ENCODE measurements at regions not wholly inside any gene's neighbourhood (a gene's known extent, or its start where the extent isn't known, plus 50 kb on each side); places are given as distances from the start of the nearest gene placed in this dataset.

- no peak overlapping the region for H3K4me3 Mint-ChIP-seq
- H3K27ac Mint-ChIP-seq, result no peak overlapping the region
- ChIA-PET POLR2A (no interaction called here), CTCF (no interaction called here)
- ATAC-seq (no peak), DNase-seq (no peak)
- no peaks in the 10 kb centered on the region for H3K27me3 Mint-ChIP-seq (ENCODE audit: low read depth)
- H3K4me1 Mint-ChIP-seq (ENCODE audit: low read depth), result no peaks in the 10 kb centered on the region
- no peaks in the 10 kb centered on the region for H3K36me3 Mint-ChIP-seq (ENCODE audit: low read depth)
- H3K9me3 Mint-ChIP-seq (ENCODE audit: insufficient read depth), result peaks cover 9% of the 10 kb centered on the region
Measured at GRCh38 chr1:103948526-103948925, 198.8 kb downstream of the AMY1C start.

GRCh38 chr1:103949779-103950178, 200.1 kb downstream of the AMY1C start:
- no peak overlapping the region for H3K27ac Mint-ChIP-seq
- DNase-seq (no peak), ATAC-seq (no peak)
- ChIA-PET CTCF (no interaction called here), POLR2A (no interaction called here)
- peaks cover 10% of the 10 kb centered on the region for H3K9me3 Mint-ChIP-seq (ENCODE audit: insufficient read depth)
- no peak overlapping the region for H3K4me3 Mint-ChIP-seq
- no peaks in the 10 kb centered on the region for H3K27me3 Mint-ChIP-seq (ENCODE audit: low read depth)
- H3K36me3 Mint-ChIP-seq (ENCODE audit: low read depth), result no peaks in the 10 kb centered on the region
- no peaks in the 10 kb centered on the region for H3K4me1 Mint-ChIP-seq (ENCODE audit: low read depth)

- H3K27ac Mint-ChIP-seq, result no peak overlapping the region
- no peaks in the 10 kb centered on the region for H3K36me3 Mint-ChIP-seq (ENCODE audit: low read depth)
- ChIA-PET POLR2A (interaction anchor here (0.6 kb wide), 1 partner anchor 21 kb away, joined by 4 read pairs; no protein-coding TSS in a partner anchor), CTCF (no interaction called here)
- no peaks in the 10 kb centered on the region for H3K27me3 Mint-ChIP-seq (ENCODE audit: low read depth)
- DNase-seq (no peak), ATAC-seq (no peak)
- H3K4me1 Mint-ChIP-seq (ENCODE audit: low read depth), result no peaks in the 10 kb centered on the region
- peaks cover 10% of the 10 kb centered on the region for H3K9me3 Mint-ChIP-seq (ENCODE audit: insufficient read depth)
- no peak overlapping the region for H3K4me3 Mint-ChIP-seq
Measured at GRCh38 chr1:103953386-103953785, 203.7 kb downstream of the AMY1C start.

- ATAC-seq, result no peak
- Mint-ChIP-seq H3K36me3 (ENCODE audit: low read depth) (no peaks in the 10 kb centered on the region), H3K4me3 (no peak overlapping the region), H3K27ac (no peak overlapping the region), H3K27me3 (ENCODE audit: low read depth) (no peaks in the 10 kb centered on the region), H3K9me3 (ENCODE audit: insufficient read depth) (peaks cover 14% of the 10 kb centered on the region), H3K4me1 (ENCODE audit: low read depth) (no peaks in the 10 kb centered on the region)
- ChIA-PET CTCF (no interaction called here), POLR2A (no interaction called here)
- DNase-seq, result no peak
Measured at GRCh38 chr1:103958699-103959098, 209.0 kb downstream of the AMY1C start.

- CTCF ChIA-PET, result no interaction called here
- Mint-ChIP-seq H3K27ac (no peak overlapping the region), H3K4me3 (no peak overlapping the region), H3K36me3 (ENCODE audit: low read depth) (no peaks in the 10 kb centered on the region), H3K27me3 (ENCODE audit: low read depth) (no peaks in the 10 kb centered on the region), H3K4me1 (ENCODE audit: low read depth) (no peaks in the 10 kb centered on the region), H3K9me3 (ENCODE audit: insufficient read depth) (peaks cover 11% of the 10 kb centered on the region)
- no peak for DNase-seq
- POLR2A ChIA-PET, result no interaction called here
- no peak for ATAC-seq
Measured at GRCh38 chr1:103959565-103959964, 209.9 kb downstream of the AMY1C start.

GRCh38 chr1:103960045-103960444, 210.3 kb downstream of the AMY1C start:
- Mint-ChIP-seq H3K36me3 (ENCODE audit: low read depth) (no peaks in the 10 kb centered on the region), H3K9me3 (ENCODE audit: insufficient read depth) (peaks cover 11% of the 10 kb centered on the region), H3K4me1 (ENCODE audit: low read depth) (no peaks in the 10 kb centered on the region), H3K27ac (no peak overlapping the region), H3K27me3 (ENCODE audit: low read depth) (no peaks in the 10 kb centered on the region), H3K4me3 (no peak overlapping the region)
- ChIA-PET POLR2A (no interaction called here), CTCF (no interaction called here)
- DNase-seq (no peak), ATAC-seq (no peak)

- ATAC-seq (no peak), DNase-seq (no peak)
- Mint-ChIP-seq H3K4me3 (no peak overlapping the region), H3K27ac (no peak overlapping the region), H3K4me1 (ENCODE audit: low read depth) (no peaks in the 10 kb centered on the region), H3K36me3 (ENCODE audit: low read depth) (no peaks in the 10 kb centered on the region), H3K27me3 (ENCODE audit: low read depth) (no peaks in the 10 kb centered on the region), H3K9me3 (ENCODE audit: insufficient read depth) (peaks cover 16% of the 10 kb centered on the region)
- POLR2A ChIA-PET, result no interaction called here
- CTCF ChIA-PET, result no interaction called here
Measured at GRCh38 chr1:103960710-103961109, 211.0 kb downstream of the AMY1C start.

- no peak overlapping the region for H3K4me3 Mint-ChIP-seq
- no peak overlapping the region for H3K27ac Mint-ChIP-seq
- no peaks in the 10 kb centered on the region for H3K36me3 Mint-ChIP-seq (ENCODE audit: low read depth)
- no peaks in the 10 kb centered on the region for H3K4me1 Mint-ChIP-seq (ENCODE audit: low read depth)
- no peak for DNase-seq
- ChIA-PET POLR2A (no interaction called here), CTCF (no interaction called here)
- H3K27me3 Mint-ChIP-seq (ENCODE audit: low read depth), result no peaks in the 10 kb centered on the region
- ATAC-seq, result no peak
- peaks cover 10% of the 10 kb centered on the region for H3K9me3 Mint-ChIP-seq (ENCODE audit: insufficient read depth)
Measured at GRCh38 chr1:103986792-103987191, 237.1 kb downstream of the AMY1C start.

GRCh38 chr1:103997631-103998030, 247.9 kb downstream of the AMY1C start:
- Mint-ChIP-seq H3K36me3 (ENCODE audit: low read depth) (no peaks in the 10 kb centered on the region), H3K27me3 (ENCODE audit: low read depth) (no peaks in the 10 kb centered on the region), H3K9me3 (ENCODE audit: insufficient read depth) (peaks cover 3% of the 10 kb centered on the region), H3K27ac (no peak overlapping the region), H3K4me3 (no peak overlapping the region), H3K4me1 (ENCODE audit: low read depth) (no peaks in the 10 kb centered on the region)
- ATAC-seq (no peak), DNase-seq (no peak)
- POLR2A ChIA-PET, result no interaction called here
- CTCF ChIA-PET, result no interaction called here

- H3K27ac Mint-ChIP-seq, result no peak overlapping the region
- no peak for DNase-seq
- ChIA-PET CTCF (no interaction called here), POLR2A (no interaction called here)
- no peaks in the 10 kb centered on the region for H3K4me1 Mint-ChIP-seq (ENCODE audit: low read depth)
- no peaks in the 10 kb centered on the region for H3K36me3 Mint-ChIP-seq (ENCODE audit: low read depth)
- no peak for ATAC-seq
- H3K27me3 Mint-ChIP-seq (ENCODE audit: low read depth), result no peaks in the 10 kb centered on the region
- H3K9me3 Mint-ChIP-seq (ENCODE audit: insufficient read depth), result peaks cover 12% of the 10 kb centered on the region
- H3K4me3 Mint-ChIP-seq, result no peak overlapping the region
Measured at GRCh38 chr1:104018922-104019674, 269.4 kb downstream of the AMY1C start.

- Mint-ChIP-seq H3K4me3 (no peak overlapping the region), H3K36me3 (ENCODE audit: low read depth) (no peaks in the 10 kb centered on the region), H3K9me3 (ENCODE audit: insufficient read depth) (peaks cover 12% of the 10 kb centered on the region), H3K4me1 (ENCODE audit: low read depth) (no peaks in the 10 kb centered on the region), H3K27me3 (ENCODE audit: low read depth) (no peaks in the 10 kb centered on the region), H3K27ac (no peak overlapping the region)
- ATAC-seq (no peak), DNase-seq (no peak)
- ChIA-PET CTCF (no interaction called here), POLR2A (no interaction called here)
Measured at GRCh38 chr1:104019675-104020049, 270.0 kb downstream of the AMY1C start.

GRCh38 chr1:104028416-104029035, 278.8 kb downstream of the AMY1C start:
- H3K4me1 Mint-ChIP-seq (ENCODE audit: low read depth), result no peaks in the 10 kb centered on the region
- no peaks in the 10 kb centered on the region for H3K36me3 Mint-ChIP-seq (ENCODE audit: low read depth)
- ATAC-seq (no peak), DNase-seq (no peak)
- peaks cover 8% of the 10 kb centered on the region for H3K9me3 Mint-ChIP-seq (ENCODE audit: insufficient read depth)
- H3K4me3 Mint-ChIP-seq, result no peak overlapping the region
- H3K27me3 Mint-ChIP-seq (ENCODE audit: low read depth), result no peaks in the 10 kb centered on the region
- POLR2A ChIA-PET, result no interaction called here
- CTCF ChIA-PET, result no interaction called here
- H3K27ac Mint-ChIP-seq, result no peak overlapping the region

- no peak for DNase-seq
- Mint-ChIP-seq H3K4me3 (no peak overlapping the region), H3K4me1 (ENCODE audit: low read depth) (no peaks in the 10 kb centered on the region), H3K27ac (no peak overlapping the region), H3K27me3 (ENCODE audit: low read depth) (no peaks in the 10 kb centered on the region), H3K9me3 (ENCODE audit: insufficient read depth) (peaks cover 8% of the 10 kb centered on the region), H3K36me3 (ENCODE audit: low read depth) (no peaks in the 10 kb centered on the region)
- POLR2A ChIA-PET, result no interaction called here
- no peak for ATAC-seq
- CTCF ChIA-PET, result no interaction called here
Measured at GRCh38 chr1:104029456-104029970, 279.8 kb downstream of the AMY1C start.

Data from activated CD8-positive, alpha-beta T cell treated with anti-CD3 and anti-CD28 coated beads, Interleukin-2, amount 10 ng/mL, durations not matched to agents 7 days and 5 days (primary cell).